ENCODE measurements at regions not wholly inside any gene's neighbourhood (a gene's known extent, or its start where the extent isn't known, plus 50 kb on each side); places are given as distances from the start of the nearest gene placed in this dataset.

DNA sequence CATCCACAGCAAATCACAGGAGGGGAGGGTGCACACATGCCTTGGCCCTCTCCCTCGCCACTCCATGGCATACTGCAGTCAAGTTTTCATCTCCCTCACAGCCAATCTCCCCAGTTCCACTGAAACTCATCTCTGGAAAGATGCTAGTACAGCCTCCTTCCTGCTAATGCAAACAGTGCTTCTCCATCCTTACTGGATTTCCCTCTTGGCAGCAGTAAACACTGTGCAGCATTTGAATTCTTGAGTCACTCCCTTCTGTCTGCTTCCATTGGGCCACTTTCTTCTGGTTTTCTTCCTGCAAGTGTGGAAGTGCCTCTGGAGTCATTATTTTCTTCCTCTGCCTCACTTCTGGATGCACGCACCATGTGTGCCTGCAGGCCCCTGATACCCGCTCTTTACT lies 460.3 kb downstream of the QKI start:
- Histone ChIP-seq H3K36me3 (no peaks in the 10 kb centered on the region), H3K27ac (no peak overlapping the region), H3K4me3 (no peak overlapping the region), H3K27me3 (peaks cover 4% of the 10 kb centered on the region), H3K9me3 (no peaks in the 10 kb centered on the region), H3K4me1 (no peaks in the 10 kb centered on the region)
- no peak for DNase-seq
- ATAC-seq = no peak
- intact Hi-C loops (cut with DNase I) = no loop called here
- no peak for TF ChIP-seq CTCF (IDR thresholded peaks at IDR 0.05)

DNA sequence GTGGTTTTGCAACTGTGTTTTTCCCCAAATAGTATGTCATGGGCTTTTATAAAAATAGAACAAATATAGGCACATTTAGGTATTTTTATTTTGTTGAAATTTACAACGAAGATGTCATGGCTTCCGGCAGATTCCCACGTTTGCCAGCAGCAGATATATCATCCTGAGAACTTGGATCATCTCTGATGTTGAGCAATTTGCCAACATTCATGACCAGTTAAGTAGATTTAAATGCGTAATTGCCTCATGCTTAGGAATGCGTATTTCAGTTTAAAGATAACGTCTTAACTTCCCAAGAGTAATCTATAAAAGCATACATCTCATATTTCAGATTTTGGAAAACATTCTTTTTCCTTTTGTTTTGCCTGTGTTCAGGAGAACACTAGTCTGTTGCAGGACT lies 457.8 kb downstream of the QKI start:
- Histone ChIP-seq H3K4me1 (no peaks in the 10 kb centered on the region), H3K27ac (no peak overlapping the region), H3K9me3 (no peaks in the 10 kb centered on the region), H3K36me3 (no peaks in the 10 kb centered on the region), H3K4me3 (no peak overlapping the region), H3K27me3 (no peaks in the 10 kb centered on the region)
- ATAC-seq (no peak), DNase-seq (no peak)
- intact Hi-C loops (cut with DNase I) = no loop called here
- no peak for TF ChIP-seq CTCF (IDR thresholded peaks at IDR 0.05)

DNA sequence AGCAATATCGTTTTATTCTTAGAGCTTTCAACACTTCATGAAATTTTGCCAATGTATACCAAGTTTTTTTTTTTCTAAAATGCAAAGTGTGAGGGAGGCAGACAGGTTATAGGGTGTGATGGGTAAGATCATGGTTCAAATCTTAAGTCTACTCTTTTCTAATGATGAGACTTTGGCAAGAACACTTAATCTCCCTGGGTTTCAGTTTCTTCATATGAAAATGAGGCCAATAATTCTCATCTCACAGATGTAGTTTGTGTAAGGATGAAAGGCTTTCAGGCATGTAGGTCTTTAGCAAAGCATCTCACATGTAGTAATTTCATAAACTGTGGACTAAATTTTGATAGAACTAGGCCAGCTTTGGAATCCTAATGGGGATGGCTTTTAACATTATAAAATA lies 457.1 kb downstream of the QKI start:
- Histone ChIP-seq H3K4me3 (no peak overlapping the region), H3K27ac (no peak overlapping the region), H3K27me3 (no peaks in the 10 kb centered on the region), H3K9me3 (no peaks in the 10 kb centered on the region), H3K36me3 (no peaks in the 10 kb centered on the region), H3K4me1 (no peaks in the 10 kb centered on the region)
- DNase-seq = no peak
- no peak for ATAC-seq
- TF ChIP-seq CTCF (IDR thresholded peaks at IDR 0.05) = no peak
- intact Hi-C loops (cut with DNase I) = no loop called here

- Histone ChIP-seq H3K27me3 (no peaks in the 10 kb centered on the region), H3K4me3 (no peak overlapping the region), H3K9me3 (no peaks in the 10 kb centered on the region), H3K36me3 (no peaks in the 10 kb centered on the region), H3K27ac (no peak overlapping the region), H3K4me1 (no peaks in the 10 kb centered on the region)
- intact Hi-C loops (cut with DNase I) = no loop called here
- ATAC-seq (no peak), DNase-seq (no peak)
- no peak for TF ChIP-seq CTCF (IDR thresholded peaks at IDR 0.05)
Observed at GRCh38 chr6:163867518-163868292, 453.2 kb downstream of the QKI start.

- Histone ChIP-seq H3K9me3 (no peaks in the 10 kb centered on the region), H3K4me3 (no peak overlapping the region), H3K27me3 (no peaks in the 10 kb centered on the region), H3K27ac (no peak overlapping the region), H3K4me1 (no peaks in the 10 kb centered on the region), H3K36me3 (no peaks in the 10 kb centered on the region)
- intact Hi-C loops (cut with DNase I) = no loop called here
- DNase-seq (no peak), ATAC-seq (no peak)
- TF ChIP-seq CTCF (IDR thresholded peaks at IDR 0.05) = no peak
Observed at GRCh38 chr6:163866192-163866591, 451.7 kb downstream of the QKI start.

GRCh38 chr6:163863565-163863964 lies 449.0 kb downstream of the QKI start:
- no peak for DNase-seq
- H3K4me3 ChIP-seq = no peak overlapping the region
- no peak for ATAC-seq
- no peak overlapping the region for H3K27ac ChIP-seq
- no peak for TF ChIP-seq CTCF (IDR thresholded peaks at IDR 0.05)
- intact Hi-C loops (cut with DNase I) = no loop called here
- no peaks in the 10 kb centered on the region for H3K9me3 ChIP-seq
- no peaks in the 10 kb centered on the region for H3K36me3 ChIP-seq
- H3K27me3 ChIP-seq = no peaks in the 10 kb centered on the region
- no peaks in the 10 kb centered on the region for H3K4me1 ChIP-seq
